ENCODE measurements at regions not wholly inside any gene's neighbourhood (a gene's known extent, or its start where the extent isn't known, plus 50 kb on each side); places are given as distances from the start of the nearest gene placed in this dataset.

- TF ChIP-seq CTCF (IDR thresholded peaks at IDR 0.05) (no peak), POLR2A (IDR thresholded peaks at IDR 0.05) (no peak)
Observed at GRCh38 chr21:28431527-28432200, 561.0 kb downstream of the LTN1 start.
